HepG2 (cell line): ENCODE measurements at regions not wholly inside any gene's neighbourhood (a gene's known extent, or its start where the extent isn't known, plus 50 kb on each side); places are given as distances from the start of the nearest gene placed in this dataset.

Experiments used
- ATAC-seq: fragments of 200-7000 bp; cut with Tn5 transposase; 3 replicates; pipeline ENCODE4 v1.9.1; 2020; ENCODE audit warnings: mild to moderate bottlenecking, moderate library complexity
- BruUV-seq: library from RNA; stranded (reverse); fragments of 400-500 nt; replicated peaks from 2 replicates; lab custom pipeline; 2021; lab: Mats Ljungman, UMichigan
- CTCF ChIA-PET: fragments of 300-600 bp; formaldehyde crosslinking; extraction: SDS; loops from one replicate; lab custom pipeline; 2021; ENCODE audit warnings: low total read pairs, inconsistent platforms, low intra/inter-chr PET ratio; lab: Yijun Ruan, JAX
- POLR2A ChIA-PET: fragments of 350-600 bp; sonication (Branson Sonifier 250); formaldehyde crosslinking; loops from one replicate; lab custom pipeline; 2020; ENCODE audit warnings: antibody characterized with exemption, inconsistent platforms; lab: Yijun Ruan, JAX
- DNase-seq: peaks from one replicate; pipeline ENCODE4 v3.0.0-alpha.2; 2015; ENCODE audit warnings: low spot score
- FAIRE-seq: peaks from 3 replicates; lab custom pipeline; 2011; peaks lifted over from hg19 to GRCh38; lab: Jason Lieb, UNC
- H2AFZ ChIP-seq: one replicate; pipeline ENCODE4 v1.6.1; 2011; ENCODE audit warnings: low read length, inconsistent platforms
- H3K27ac ChIP-seq: fragments of 300-600 bp; 3 replicates; pipeline ENCODE4 v1.8.0; 2011; ENCODE audit warnings: mixed run types, mild to moderate bottlenecking, mixed read lengths, low read length, inconsistent platforms; ENCODE audit not compliant: insufficient read depth; ENCODE audit errors: extremely low read length
- H3K27me3 ChIP-seq, 2 experiments: fragments of 200-600 bp in 1 of 2; 2 replicates in 1 of 2; 3 replicates in 1 of 2; pipeline versions ENCODE4 v1.6.0 to v1.8.0; 2011; ENCODE audit warnings: low read length in 2 of 2, mild to moderate bottlenecking in 2 of 2, moderate library complexity in 2 of 2, inconsistent platforms in 1 of 2; ENCODE audit not compliant: insufficient read depth in 2 of 2, control insufficient read depth in 1 of 2
- H3K36me3 ChIP-seq, 2 experiments: fragments of 200-600 bp in 1 of 2; replicated peaks in 1 of 2; 2 replicates in 1 of 2; 3 replicates in 1 of 2; pipeline versions ENCODE4 v1.5.1 to v1.8.0; 2011; ENCODE audit warnings: low read length in 2 of 2, inconsistent platforms in 1 of 2; ENCODE audit not compliant: insufficient read depth in 2 of 2, control insufficient read depth in 1 of 2
- H3K4me1 ChIP-seq: 2 replicates; pipeline ENCODE4 v1.5.1; 2012; ENCODE audit warnings: low read length, inconsistent platforms; ENCODE audit not compliant: insufficient read depth
- H3K4me2 ChIP-seq: 2 replicates; pipeline ENCODE4 v1.6.0; 2011; ENCODE audit warnings: low read depth, low read length, inconsistent platforms
- H3K4me3 ChIP-seq, 3 experiments: fragments of 200-600 bp in 1 of 3; sonication (generic), shearing (Covaris generic) in 1 of 3; replicated peaks in 1 of 3; 2 replicates each; pipeline ENCODE4 v1.5.1; 2011 to 2016; ENCODE audit warnings: low read length in 3 of 3, inconsistent platforms in 2 of 3, low read depth in 2 of 3, mild to moderate bottlenecking in 2 of 3, control low read depth in 1 of 3, mixed read lengths in 1 of 3; ENCODE audit not compliant: insufficient read depth in 1 of 3
- H3K79me2 ChIP-seq: one replicate; pipeline ENCODE4 v1.6.1; 2011; ENCODE audit warnings: low read length, inconsistent platforms; ENCODE audit not compliant: insufficient read depth
- H3K9ac ChIP-seq: 2 replicates; pipeline ENCODE4 v1.6.0; 2011; ENCODE audit warnings: mild to moderate bottlenecking, low read depth, low read length, inconsistent platforms; ENCODE audit not compliant: insufficient read depth
- H3K9me3 ChIP-seq: 2 replicates; pipeline ENCODE4 v1.5.1; 2012; ENCODE audit warnings: mild to moderate bottlenecking, low read length
- H4K20me1 ChIP-seq: 2 replicates; pipeline ENCODE4 v1.6.0; 2011; ENCODE audit warnings: inconsistent platforms, mild to moderate bottlenecking, low read length, moderate library complexity; ENCODE audit not compliant: insufficient read depth
- AFF4 ChIP-seq: sonication (generic); formaldehyde crosslinking; IDR thresholded peaks from 2 replicates; pipeline ENCODE4 v1.4.0; 2020; ENCODE audit warnings: missing genetic modification reagents
- BORCS8-MEF2B ChIP-seq: sonication (generic); formaldehyde crosslinking; IDR thresholded peaks from 2 replicates; pipeline ENCODE4 v1.8.0; 2022; ENCODE audit warnings: mild to moderate bottlenecking, missing genetic modification reagents
- CENPT ChIP-seq: sonication (generic); formaldehyde crosslinking; IDR thresholded peaks from 2 replicates; pipeline ENCODE4 v1.8.0; 2022; ENCODE audit warnings: low read depth, mild to moderate bottlenecking, moderate library complexity, missing genetic modification reagents
- FOXO1 ChIP-seq: sonication (generic); formaldehyde crosslinking; IDR thresholded peaks from 2 replicates; pipeline ENCODE4 v1.4.0; 2020; ENCODE audit warnings: missing genetic modification reagents
- GZF1 ChIP-seq: sonication (generic); formaldehyde crosslinking; IDR thresholded peaks from 2 replicates; pipeline ENCODE4 v1.5.1; 2020; ENCODE audit warnings: mild to moderate bottlenecking, missing genetic modification reagents
- KAT2B ChIP-seq: fragments of 150-350 bp; IDR thresholded peaks from 2 replicates; pipeline ENCODE4 v1.6.1; 2014; ENCODE audit warnings: low read depth, low read length, borderline replicate concordance
- ZBTB26 ChIP-seq: IDR thresholded peaks from 2 replicates; pipeline ENCODE4 v1.6.1; 2016; ENCODE audit warnings: missing compliant biosample characterization, missing genetic modification reagents, borderline replicate concordance
- ZEB1 ChIP-seq: IDR thresholded peaks from 2 replicates; pipeline ENCODE4 v1.6.1; 2012; ENCODE audit warnings: mild to moderate bottlenecking, low read depth, inconsistent platforms; ENCODE audit not compliant: insufficient replicate concordance
- ZNF263 ChIP-seq: sonication (generic); formaldehyde crosslinking; IDR thresholded peaks from 2 replicates; pipeline ENCODE4 v1.4.0; 2020; ENCODE audit warnings: missing genetic modification reagents
- ZNF558 ChIP-seq: sonication (generic); formaldehyde crosslinking; IDR thresholded peaks from 2 replicates; pipeline ENCODE4 v1.9.0; 2022; ENCODE audit warnings: mild to moderate bottlenecking, missing genetic modification reagents, borderline replicate concordance
- ZSCAN20 ChIP-seq: sonication (generic); formaldehyde crosslinking; IDR thresholded peaks from 2 replicates; pipeline ENCODE4 v1.4.0; 2020; ENCODE audit warnings: missing genetic modification reagents, mild to moderate bottlenecking, borderline replicate concordance
- WGBS: methylation state at CpG from one replicate; pipeline ENCODE4 v1.1.6; 2017; ENCODE audit warnings: low lambda C conversion rate; 5-methylcytosine and 5-hydroxymethylcytosine counted together
- in situ Hi-C: cut with HindIII; loops from 2 replicates; pipeline ENCODE4 v1.10.0; 2017; ENCODE audit warnings: low pct_unique_long_range_greater_than_20kb; ENCODE audit not compliant: extremely low pct_ligation_motif_present
- intact Hi-C: fragments of 100-400 bp; cut with micrococcal nuclease; formaldehyde crosslinking; loops from one replicate; pipeline ENCODE4 v1.10.0; 2022; ENCODE audit not compliant: unreplicated experiment
- TF ChIP-seq, protein P1 (sequence below): sonication (generic); formaldehyde crosslinking; IDR thresholded peaks from 2 replicates; pipeline ENCODE4 v1.4.0; 2020; ENCODE audit warnings: mild to moderate bottlenecking, missing genetic modification reagents

DNA sequence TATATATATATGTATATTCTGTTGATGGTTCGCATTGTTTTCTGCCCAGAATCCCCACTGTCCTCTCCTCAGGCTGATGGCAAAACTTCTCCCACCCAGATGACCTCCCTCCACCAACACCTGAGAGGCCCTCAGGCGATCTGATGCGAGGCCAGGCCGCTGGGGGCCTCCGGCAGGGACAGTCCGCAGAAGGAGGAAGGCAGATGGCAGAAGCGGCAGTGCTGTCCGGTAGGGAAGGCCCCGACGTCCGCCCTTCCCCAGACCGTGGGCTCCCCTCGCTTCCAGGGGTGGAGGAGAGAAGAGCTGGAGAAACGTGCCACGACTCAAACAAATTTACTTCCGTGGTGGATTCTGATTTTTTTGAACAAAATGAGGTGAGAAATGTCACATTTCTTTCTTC, 178.3 kb upstream of the RGS6 start (continued):
- TF ChIP-seq ZNF558 (CRISPR knock-in tag): no peak
- no peak for TF ChIP-seq KAT2B

- no peaks in the 10 kb centered on the region for H4K20me1 ChIP-seq
- H3K27me3 ChIP-seq: peaks cover 0 to 5% of the 10 kb centered on the region in 2 experiments; a peak in 1 of 5 replicates
- no peak overlapping the region for H2AFZ ChIP-seq
- CTCF ChIA-PET: interaction anchor here (3.2 kb wide), 1 partner anchor 616 kb away, joined by 24 read pairs; no protein-coding TSS in a partner anchor
- 28% methylated on average over 16 of the region's 17 CpGs for WGBS
- ATAC-seq (peak; percentile 56), FAIRE-seq (no peak)
- no peak for TF ChIP-seq ZSCAN20 (CRISPR knock-in tag)
- TF ChIP-seq ZBTB26: no peak
- TF ChIP-seq AFF4 (CRISPR knock-in tag): no peak
- TF ChIP-seq, protein P1, sequence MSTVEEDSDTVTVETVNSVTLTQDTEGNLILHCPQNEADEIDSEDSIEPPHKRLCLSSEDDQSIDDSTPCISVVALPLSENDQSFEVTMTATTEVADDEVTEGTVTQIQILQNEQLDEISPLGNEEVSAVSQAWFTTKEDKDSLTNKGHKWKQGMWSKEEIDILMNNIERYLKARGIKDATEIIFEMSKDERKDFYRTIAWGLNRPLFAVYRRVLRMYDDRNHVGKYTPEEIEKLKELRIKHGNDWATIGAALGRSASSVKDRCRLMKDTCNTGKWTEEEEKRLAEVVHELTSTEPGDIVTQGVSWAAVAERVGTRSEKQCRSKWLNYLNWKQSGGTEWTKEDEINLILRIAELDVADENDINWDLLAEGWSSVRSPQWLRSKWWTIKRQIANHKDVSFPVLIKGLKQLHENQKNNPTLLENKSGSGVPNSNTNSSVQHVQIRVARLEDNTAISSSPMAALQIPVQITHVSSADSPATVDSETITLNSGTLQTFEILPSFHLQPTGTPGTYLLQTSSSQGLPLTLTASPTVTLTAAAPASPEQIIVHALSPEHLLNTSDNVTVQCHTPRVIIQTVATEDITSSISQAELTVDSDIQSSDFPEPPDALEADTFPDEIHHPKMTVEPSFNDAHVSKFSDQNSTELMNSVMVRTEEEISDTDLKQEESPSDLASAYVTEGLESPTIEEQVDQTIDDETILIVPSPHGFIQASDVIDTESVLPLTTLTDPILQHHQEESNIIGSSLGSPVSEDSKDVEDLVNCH (CRISPR knock-in tag): no peak
- TF ChIP-seq BORCS8-MEF2B: no peak
- no peak for TF ChIP-seq GZF1 (CRISPR knock-in tag)
- no peak for TF ChIP-seq FOXO1
- no peak for TF ChIP-seq ZNF263 (CRISPR knock-in tag)
- no peak for TF ChIP-seq ZEB1
- no peak for TF ChIP-seq CENPT (CRISPR knock-in tag)
- TF ChIP-seq, all 625 proteins: peak for 0
- intact Hi-C loops: loop anchor here (5.0 kb wide), 1 partner anchor 432 kb away; the partner anchor contains the start of gene SIPA1L1
- no peaks in the 10 kb centered on the region for H3K79me2 ChIP-seq
- H3K4me3 ChIP-seq: no peak overlapping the region
- no TSS peak for BruUV-seq
- H3K9me3 ChIP-seq: no peaks in the 10 kb centered on the region
- H3K27ac ChIP-seq: no peak overlapping the region
- H3K36me3 ChIP-seq: no peaks in the 10 kb centered on the region
- H3K4me2 ChIP-seq: no peak overlapping the region; the same call in 1 of the 2 replicates
- in situ Hi-C loops: loop anchor here (5.0 kb wide), 1 partner anchor 617 kb away; no protein-coding TSS in a partner anchor
- POLR2A ChIA-PET: no interaction called here
- no peaks in the 10 kb centered on the region; the same call in 1 of the 2 replicates for H3K4me1 ChIP-seq
- no peak overlapping the region for H3K9ac ChIP-seq
- no peak for DNase-seq
These were observed 177.7 kb upstream of the RGS6 start for GRCh38 chr14:71754422-71755095.
